HG03521 (cell line): ENCODE measurements at regions not wholly inside any gene's neighbourhood (a gene's known extent, or its start where the extent isn't known, plus 50 kb on each side); places are given as distances from the start of the nearest gene placed in this dataset.

Experiments
- ATAC-seq: cut with Tn5 transposase; IDR thresholded peaks from one replicate; pipeline ENCODE4 v1.9.1; 2021; ENCODE audit warnings: mild to moderate bottlenecking, moderate library complexity; ENCODE audit not compliant: unreplicated experiment

GRCh38 chr5:133806847-133807246, 161.6 kb downstream of the C5orf15 start:
- no peak for ATAC-seq

- ATAC-seq: no peak
Observed at GRCh38 chr5:133801955-133802751, 166.3 kb downstream of the C5orf15 start.

GRCh38 chr5:133801431-133801830, 167.0 kb downstream of the C5orf15 start:
- no peak for ATAC-seq

- ATAC-seq: no peak
Observed at GRCh38 chr5:133799571-133800237, 168.7 kb downstream of the C5orf15 start.

- no peak for ATAC-seq
Observed at GRCh38 chr5:133797167-133797566, 171.3 kb downstream of the C5orf15 start.

- no peak for ATAC-seq
Observed at GRCh38 chr5:133796186-133796585, 172.2 kb downstream of the C5orf15 start.

GRCh38 chr5:133794771-133795415, 173.5 kb downstream of the C5orf15 start:
- no peak for ATAC-seq

GRCh38 chr5:133793756-133794465, 174.5 kb downstream of the C5orf15 start:
- no peak for ATAC-seq

GRCh38 chr5:133792655-133793054, 175.8 kb downstream of the C5orf15 start:
- ATAC-seq: no peak

GRCh38 chr5:133792024-133792423, 176.4 kb downstream of the C5orf15 start:
- ATAC-seq: no peak

- no peak for ATAC-seq
Observed at GRCh38 chr5:133790898-133791297, 177.5 kb downstream of the C5orf15 start.

GRCh38 chr5:133789428-133789827, 177.1 kb upstream of the FSTL4 start:
- ATAC-seq: no peak

- ATAC-seq: no peak
Observed at GRCh38 chr5:133788121-133788520, 175.8 kb upstream of the FSTL4 start.

- ATAC-seq: no peak
Observed at GRCh38 chr5:133786420-133786819, 174.1 kb upstream of the FSTL4 start.

GRCh38 chr5:133785182-133785581, 172.8 kb upstream of the FSTL4 start:
- no peak for ATAC-seq

- ATAC-seq: no peak
Observed at GRCh38 chr5:133783481-133783880, 171.1 kb upstream of the FSTL4 start.

GRCh38 chr5:133782736-133783135, 170.4 kb upstream of the FSTL4 start:
- ATAC-seq: no peak

- ATAC-seq: no peak
Observed at GRCh38 chr5:133781436-133782225, 169.3 kb upstream of the FSTL4 start.

GRCh38 chr5:133780619-133781280, 168.4 kb upstream of the FSTL4 start:
- ATAC-seq: no peak
